ENCODE measurements at regions not wholly inside any gene's neighbourhood (a gene's known extent, or its start where the extent isn't known, plus 50 kb on each side); places are given as distances from the start of the nearest gene placed in this dataset.
"Not testable (repeated sequence)": the region's sequence is repeated elsewhere in the genome, so short reads cannot be mapped to it uniquely, and the experiment has no call there.

DNA sequence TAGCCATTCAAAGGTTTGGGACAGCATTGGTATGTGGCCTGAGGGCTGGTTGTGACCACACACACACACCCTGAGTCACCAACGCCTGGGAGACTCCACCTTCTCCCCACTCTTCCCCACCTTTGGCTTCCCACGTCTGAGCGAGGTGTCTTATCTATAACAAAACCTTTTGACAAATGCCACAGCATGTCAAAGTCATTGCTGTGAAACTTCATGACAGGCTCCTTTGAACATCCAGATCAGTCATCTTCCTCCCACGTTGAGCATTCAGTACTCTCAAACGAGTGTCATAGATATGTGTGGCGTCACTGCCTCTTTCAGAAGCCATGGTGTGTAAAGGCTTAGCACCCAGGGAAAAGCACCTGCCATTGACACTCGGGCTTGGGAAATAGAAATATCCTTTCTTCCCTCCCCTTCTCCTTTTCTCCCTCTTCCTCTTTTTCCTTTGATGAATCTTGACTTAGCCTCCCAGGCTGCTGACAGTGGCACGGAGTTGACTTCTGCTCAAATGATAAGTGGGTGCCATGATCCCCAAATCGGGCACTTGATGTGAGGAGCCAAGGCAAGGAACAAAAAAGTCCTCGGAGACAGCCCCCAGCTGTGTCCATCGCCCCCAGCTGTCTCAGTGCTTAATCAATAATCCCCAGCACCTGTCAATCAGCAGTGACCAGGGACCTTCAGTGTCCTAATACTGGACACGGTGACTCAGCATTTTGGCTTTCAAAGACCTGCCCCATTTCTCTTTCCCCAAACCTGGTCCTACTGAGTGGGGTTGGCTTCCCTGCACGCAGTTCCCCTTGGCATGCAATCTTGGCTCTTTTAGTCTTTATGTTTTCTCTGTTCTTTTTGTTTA is 114.8 kb downstream of the FGF18 start:
- ATAC-seq (ENCODE audit: low read depth in 2 of 2) = no peak
- peaks cover 0 to 6% (median 3%) of the 10 kb centered on the region in 7 donors for H3K9me3 Mint-ChIP-seq
- no peak overlapping the region for H3K4me3 Mint-ChIP-seq
- peak overlapping the region in 1 of 6 donors; percentile 65 for H3K27ac Mint-ChIP-seq
- no peaks in the 10 kb centered on the region for H3K36me3 Mint-ChIP-seq
- no peaks in the 10 kb centered on the region for H3K4me1 Mint-ChIP-seq
- H3K27me3 Mint-ChIP-seq = peaks cover 5 to 34% (median 20%) of the 10 kb centered on the region in 3 donors
- DNase-seq = no peak

- DNase-seq = no peak
- no peak overlapping the region for H3K4me3 Mint-ChIP-seq
- H3K36me3 Mint-ChIP-seq = no peaks in the 10 kb centered on the region
- no peaks in the 10 kb centered on the region for H3K4me1 Mint-ChIP-seq
- H3K27ac Mint-ChIP-seq = no peak overlapping the region
- peaks cover 5 to 34% (median 22%) of the 10 kb centered on the region in 3 donors for H3K27me3 Mint-ChIP-seq
- H3K9me3 Mint-ChIP-seq = peaks cover 0 to 6% (median 3%) of the 10 kb centered on the region in 7 donors
- ATAC-seq (ENCODE audit: low read depth in 2 of 2) = no peak
Observed at GRCh38 chr5:171535162-171535561, 115.7 kb downstream of the FGF18 start.

DNA sequence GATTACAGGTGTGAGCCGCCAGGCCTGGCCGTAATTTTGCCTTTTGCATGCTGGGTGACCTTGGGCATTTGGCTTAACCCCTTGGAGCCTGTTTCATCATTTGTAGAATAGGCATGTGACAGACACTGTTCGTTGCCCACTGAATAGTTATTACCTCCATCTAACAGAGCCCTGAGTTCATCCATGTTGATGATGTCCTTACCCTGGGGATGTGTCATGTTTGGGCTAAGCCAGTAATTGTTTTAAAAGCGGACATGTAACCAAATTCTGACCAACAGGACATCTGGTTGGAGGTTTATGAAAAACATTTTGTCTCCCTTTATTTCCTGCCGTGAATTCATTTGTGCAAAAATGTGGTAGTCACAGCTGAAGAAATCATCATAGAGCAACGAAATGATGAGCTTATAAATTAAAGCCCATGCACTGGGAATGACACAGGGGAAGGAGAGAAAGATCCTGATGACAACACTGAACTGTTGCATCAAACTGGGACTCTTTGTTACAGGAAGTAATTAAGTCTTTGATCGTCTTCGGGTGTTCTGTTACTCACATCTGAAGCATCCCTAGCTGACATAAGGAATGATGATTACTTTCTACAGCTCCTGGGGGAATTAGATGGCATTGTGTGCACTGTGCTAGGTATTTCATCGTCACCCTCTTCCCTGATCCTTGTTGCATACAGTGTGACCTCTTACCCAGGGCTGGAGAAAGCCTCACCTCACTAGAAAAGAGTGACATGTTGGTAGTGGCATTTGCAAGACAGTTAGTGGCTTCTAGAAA is 117.8 kb downstream of the FGF18 start:
- peaks cover 5 to 46% (median 33%) of the 10 kb centered on the region in 3 donors for H3K27me3 Mint-ChIP-seq
- ATAC-seq (ENCODE audit: low read depth in 2 of 2) = no peak
- H3K4me3 Mint-ChIP-seq = no peak overlapping the region
- H3K4me1 Mint-ChIP-seq = no peaks in the 10 kb centered on the region
- H3K27ac Mint-ChIP-seq = no peak overlapping the region
- H3K36me3 Mint-ChIP-seq = no peaks in the 10 kb centered on the region
- peaks cover 0 to 6% (median 3%) of the 10 kb centered on the region in 7 donors for H3K9me3 Mint-ChIP-seq
- DNase-seq = no peak

DNA sequence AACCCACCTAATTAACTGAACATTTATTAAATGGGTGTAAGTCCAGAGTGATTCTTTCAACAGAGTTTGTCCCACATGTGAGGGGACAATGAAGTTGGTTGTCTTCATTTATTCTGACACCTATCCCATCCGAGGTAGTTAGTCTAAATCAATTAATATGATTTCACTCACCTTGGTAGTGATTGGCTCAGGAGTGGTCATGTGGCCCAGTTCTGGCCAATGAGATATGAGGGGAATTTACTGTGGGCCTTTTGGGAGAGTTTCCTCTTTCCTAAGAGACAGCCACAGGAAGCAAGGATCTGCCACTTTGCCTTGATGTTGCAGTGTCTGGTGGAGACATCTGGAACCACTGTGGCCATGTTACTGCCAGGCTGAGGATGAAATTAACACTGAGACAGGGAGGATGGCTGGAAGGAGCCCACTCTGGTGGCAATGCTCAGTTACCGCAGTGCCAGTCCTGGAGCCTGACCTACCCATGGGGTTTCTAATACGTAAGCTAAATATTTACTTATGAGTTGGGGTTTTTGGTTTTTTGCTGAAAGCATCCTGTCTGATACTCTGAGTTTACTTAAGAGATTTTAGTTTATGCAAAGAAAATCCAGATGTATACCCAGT is 118.6 kb downstream of the FGF18 start:
- Mint-ChIP-seq H3K27me3 (peaks cover 4 to 46% (median 27%) of the 10 kb centered on the region in 3 donors), H3K4me3 (no peak overlapping the region)
- DNase-seq = no peak

GRCh38 chr5:171538681-171539080 is 119.2 kb downstream of the FGF18 start:
- Mint-ChIP-seq H3K36me3 (no peaks in the 10 kb centered on the region), H3K4me3 (no peak overlapping the region), H3K9me3 (peaks cover 0 to 5% (median 0%) of the 10 kb centered on the region in 7 donors), H3K27ac (no peak overlapping the region), H3K27me3 (peaks cover 0 to 46% (median 28%) of the 10 kb centered on the region in 3 donors), H3K4me1 (no peaks in the 10 kb centered on the region)
- DNase-seq (no peak), ATAC-seq (ENCODE audit: low read depth in 2 of 2) (no peak)

More for the DNA sequence above, 118.6 kb downstream of the FGF18 start:
- ATAC-seq (ENCODE audit: low read depth in 2 of 2) = no peak
- Mint-ChIP-seq H3K9me3 (peaks cover 0 to 6% (median 3%) of the 10 kb centered on the region in 7 donors), H3K4me1 (no peaks in the 10 kb centered on the region), H3K27ac (no peak overlapping the region), H3K36me3 (no peaks in the 10 kb centered on the region)

DNA sequence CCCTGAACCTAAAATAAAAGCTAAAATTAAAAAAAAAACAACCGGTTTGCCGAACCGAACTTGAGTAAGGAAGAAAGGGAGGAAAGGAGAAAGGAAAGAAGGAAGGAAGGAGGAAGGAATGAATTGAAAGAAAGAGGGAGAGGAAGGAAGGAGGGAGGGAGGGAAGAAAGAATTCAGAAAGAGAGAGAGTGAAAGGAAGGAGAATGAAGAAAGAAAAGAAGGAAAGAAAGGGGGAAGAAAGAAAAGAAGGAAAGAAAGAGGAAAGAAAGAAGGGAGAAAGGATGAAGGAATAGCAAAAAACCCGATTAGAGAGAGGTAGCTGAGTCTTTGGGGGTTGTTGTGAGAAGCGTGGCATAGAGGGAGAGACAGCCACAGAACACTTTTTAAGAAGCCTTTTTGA is 121.4 kb downstream of the FGF18 start:
- ATAC-seq (ENCODE audit: low read depth in 2 of 2) (no peak), DNase-seq (no peak)
- H3K27me3 Mint-ChIP-seq = peaks cover 6 to 25% (median 21%) of the 10 kb centered on the region in 3 donors
- no peak overlapping the region for H3K4me3 Mint-ChIP-seq
- H3K36me3 Mint-ChIP-seq = no peaks in the 10 kb centered on the region
- H3K27ac Mint-ChIP-seq = no peak overlapping the region
- no peaks in the 10 kb centered on the region for H3K4me1 Mint-ChIP-seq
- H3K9me3 Mint-ChIP-seq = peaks cover 0 to 2% (median 0%) of the 10 kb centered on the region in 7 donors

DNA sequence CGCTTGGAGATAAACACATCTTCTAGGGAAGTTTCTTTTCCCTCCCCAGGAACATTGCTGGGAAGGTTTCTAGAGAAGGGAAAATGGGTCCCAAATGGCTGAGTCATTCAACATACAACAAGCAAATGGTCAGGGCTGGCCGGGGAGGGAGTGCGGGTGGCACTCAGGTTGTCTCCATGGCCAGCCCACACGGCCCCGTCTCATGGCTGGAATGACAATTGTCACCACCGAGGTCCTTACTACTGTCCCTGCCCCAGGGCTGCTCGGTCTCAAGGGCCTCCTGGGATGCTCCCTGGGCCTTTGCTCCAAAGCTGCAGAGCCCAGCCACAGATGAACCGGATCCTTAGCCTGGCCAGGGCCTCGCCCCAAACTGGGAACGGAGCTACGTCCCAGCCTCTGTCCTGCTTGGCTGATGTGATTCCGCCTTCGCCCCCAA is 121.9 kb downstream of the FGF18 start:
- Mint-ChIP-seq H3K36me3 (no peaks in the 10 kb centered on the region), H3K9me3 (peaks cover 0 to 1% (median 0%) of the 10 kb centered on the region in 7 donors), H3K4me1 (no peaks in the 10 kb centered on the region), H3K27ac (no peak overlapping the region), H3K4me3 (no peak overlapping the region), H3K27me3 (peaks cover 6 to 21% (median 20%) of the 10 kb centered on the region in 3 donors)
- DNase-seq (no peak), ATAC-seq (ENCODE audit: low read depth in 2 of 2) (no peak)

GRCh38 chr5:171542525-171543140 is 123.2 kb downstream of the FGF18 start:
- Mint-ChIP-seq H3K4me1 (no peaks in the 10 kb centered on the region), H3K4me3 (no peak overlapping the region), H3K27ac (no peak overlapping the region), H3K9me3 (peaks cover 0 to 3% (median 0%) of the 10 kb centered on the region in 7 donors), H3K36me3 (no peaks in the 10 kb centered on the region), H3K27me3 (peaks cover 9 to 24% (median 17%) of the 10 kb centered on the region in 3 donors)
- DNase-seq (no peak), ATAC-seq (ENCODE audit: low read depth in 2 of 2) (no peak)

- peaks cover 0 to 3% (median 0%) of the 10 kb centered on the region in 7 donors for H3K9me3 Mint-ChIP-seq
- H3K27ac Mint-ChIP-seq = no peak overlapping the region
- no peaks in the 10 kb centered on the region for H3K4me1 Mint-ChIP-seq
- no peak for ATAC-seq (ENCODE audit: low read depth in 2 of 2)
- peaks cover 9 to 24% (median 17%) of the 10 kb centered on the region in 3 donors for H3K27me3 Mint-ChIP-seq
- DNase-seq = no peak
- H3K36me3 Mint-ChIP-seq = no peaks in the 10 kb centered on the region
- H3K4me3 Mint-ChIP-seq = no peak overlapping the region
Observed at GRCh38 chr5:171543148-171543815, 123.8 kb downstream of the FGF18 start.

DNA sequence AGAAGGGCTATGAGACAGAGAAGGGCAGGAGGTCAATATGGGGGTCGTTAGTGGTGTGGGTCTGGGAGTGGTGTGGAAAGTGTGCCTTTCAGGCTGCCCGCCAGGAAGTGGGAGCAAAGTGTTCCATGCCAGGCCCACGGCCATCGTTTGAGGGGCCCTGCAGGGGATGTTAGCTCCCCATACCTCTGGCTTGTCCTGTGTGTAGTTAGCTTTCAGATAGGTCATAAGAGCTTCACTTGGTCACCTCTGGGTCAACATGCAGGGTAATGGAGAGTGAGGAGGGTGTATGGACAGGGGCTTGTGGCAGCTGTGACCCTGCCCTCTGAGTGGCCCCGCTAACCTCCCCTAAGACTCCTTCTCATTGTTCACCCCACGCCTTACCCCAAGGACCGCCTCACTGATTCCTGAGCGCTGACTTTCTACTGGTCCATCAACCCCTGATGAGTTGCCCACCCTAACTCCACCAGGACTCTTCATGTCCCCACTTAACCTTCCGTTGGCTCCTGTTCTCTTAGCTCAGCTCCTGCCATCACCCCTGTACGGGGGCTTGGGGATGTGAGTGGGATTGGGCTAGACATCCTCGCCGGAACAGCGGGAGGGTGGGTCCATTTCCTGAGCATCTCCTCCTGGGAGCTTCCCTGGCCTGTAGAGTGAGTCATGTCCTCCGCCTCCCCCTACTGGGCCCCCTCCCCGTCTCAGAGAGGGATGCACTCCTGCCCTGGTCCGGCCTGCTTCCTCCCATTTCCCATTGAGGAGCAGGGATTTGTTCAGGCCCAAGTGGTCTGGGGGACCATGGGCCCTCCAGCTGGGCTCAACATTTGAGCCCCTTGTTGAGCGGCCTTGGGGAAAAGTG is 125.7 kb downstream of the FGF18 start:
- H3K36me3 Mint-ChIP-seq = no peaks in the 10 kb centered on the region
- DNase-seq = no peak
- peaks cover 0 to 3% (median 1%) of the 10 kb centered on the region in 7 donors for H3K9me3 Mint-ChIP-seq
- H3K27ac Mint-ChIP-seq = peak overlapping the region in 1 of 6 donors; percentile 49
- no peaks in the 10 kb centered on the region for H3K4me1 Mint-ChIP-seq
- no peak for ATAC-seq (ENCODE audit: low read depth in 2 of 2)
- peaks cover 10 to 22% (median 12%) of the 10 kb centered on the region in 3 donors for H3K27me3 Mint-ChIP-seq
- H3K4me3 Mint-ChIP-seq = no peak overlapping the region

GRCh38 chr5:171549274-171549673 is 129.8 kb downstream of the FGF18 start:
- Mint-ChIP-seq H3K4me3 (no peak overlapping the region), H3K27me3 (peaks cover 4 to 13% (median 7%) of the 10 kb centered on the region in 3 donors), H3K36me3 (no peaks in the 10 kb centered on the region), H3K9me3 (peaks cover 5 to 24% (median 15%) of the 10 kb centered on the region in 7 donors), H3K27ac (no peak overlapping the region), H3K4me1 (no peaks in the 10 kb centered on the region)
- no peak for ATAC-seq (ENCODE audit: low read depth in 2 of 2)
- no peak for DNase-seq

DNA sequence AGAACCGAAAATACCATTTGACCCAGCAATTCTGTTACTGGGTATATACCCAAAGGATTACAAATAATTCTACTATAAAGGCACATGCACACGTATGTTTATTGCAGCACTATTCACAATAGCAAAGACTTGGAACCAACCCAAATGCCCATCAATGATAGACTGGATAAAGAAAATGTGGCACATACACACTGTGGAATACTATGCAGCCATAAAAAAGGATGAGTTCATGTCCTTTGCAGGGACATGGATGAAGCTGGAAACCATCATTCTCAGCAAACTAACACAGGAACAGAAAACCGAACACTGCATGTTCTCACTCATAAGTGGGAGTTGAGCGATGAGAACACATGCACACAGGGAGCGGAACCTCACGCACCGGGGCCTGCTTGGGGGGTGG is 134.4 kb downstream of the FGF18 start:
- H3K4me3 Mint-ChIP-seq; H3K36me3 Mint-ChIP-seq; H3K4me1 Mint-ChIP-seq; H3K27ac Mint-ChIP-seq; DNase-seq; ATAC-seq (ENCODE audit: low read depth in 2 of 2): not testable (repeated sequence)
- Mint-ChIP-seq H3K27me3 (peaks cover 8 to 15% (median 11%) of the 10 kb centered on the region in 3 donors), H3K9me3 (peaks cover 4 to 24% (median 15%) of the 10 kb centered on the region in 7 donors)
